ENCODE measurements at regions not wholly inside any gene's neighbourhood (a gene's known extent, or its start where the extent isn't known, plus 50 kb on each side); places are given as distances from the start of the nearest gene placed in this dataset.

DNA sequence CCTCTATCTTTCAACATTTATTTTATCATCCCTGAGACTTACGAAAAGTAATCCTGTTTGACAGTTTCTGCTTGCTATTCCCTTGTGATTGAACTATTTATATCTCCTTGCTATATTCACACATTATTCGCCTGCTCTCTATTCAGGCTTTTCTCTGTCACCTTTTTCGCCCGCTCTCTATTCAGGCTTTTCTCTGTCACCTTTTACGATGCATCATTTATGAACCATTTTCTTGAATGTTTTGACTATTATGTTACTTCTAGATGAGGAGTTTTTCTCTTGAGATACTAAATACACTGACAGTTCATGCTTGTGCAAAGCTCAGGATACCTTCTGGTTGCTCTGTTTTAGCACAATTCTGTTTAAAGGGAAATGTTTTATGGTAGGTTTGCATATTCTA is 143.3 kb upstream of the VSTM2A start:
- TF ChIP-seq YY1 (IDR thresholded peaks at IDR 0.05; ENCODE audit: extremely low read depth, insufficient replicate concordance, low read depth, low read length) (no peak), ZNF274 (IDR thresholded peaks at IDR 0.05; ENCODE audit: low read depth, low read length) (no peak), EGR1 (IDR thresholded peaks at IDR 0.05; ENCODE audit: low read depth) (no peak), CBX3 (IDR thresholded peaks at IDR 0.05; ENCODE audit: low read depth) (no peak), EZH2phosphoT487 (IDR thresholded peaks at IDR 0.05; ENCODE audit: borderline replicate concordance) (no peak), POLR2AphosphoS5 (IDR thresholded peaks at IDR 0.05; ENCODE audit: low read depth, low read length) (no peak), SRF (IDR thresholded peaks at IDR 0.05; ENCODE audit: low read depth) (no peak), ATF3 (IDR thresholded peaks at IDR 0.05) (no peak), CEBPB (IDR thresholded peaks at IDR 0.05; ENCODE audit: low read depth) (no peak), JUND (IDR thresholded peaks at IDR 0.05) (no peak), EZH2 (IDR thresholded peaks at IDR 0.05) (no peak), SP1 (IDR thresholded peaks at IDR 0.05; ENCODE audit: low read depth) (no peak), RAD21 (IDR thresholded peaks at IDR 0.05; ENCODE audit: low read depth) (no peak), TCF7L2 (IDR thresholded peaks at IDR 0.05; ENCODE audit: borderline replicate concordance, extremely low read depth, insufficient read depth, insufficient read length) (no peak), ELF1 (IDR thresholded peaks at IDR 0.05; ENCODE audit: borderline replicate concordance, low read depth) (no peak), FOSL1 (IDR thresholded peaks at IDR 0.05; ENCODE audit: low read depth) (no peak), SIN3A (IDR thresholded peaks at IDR 0.05; ENCODE audit: low read depth) (no peak)
- TF ChIP-seq, protein P1, sequence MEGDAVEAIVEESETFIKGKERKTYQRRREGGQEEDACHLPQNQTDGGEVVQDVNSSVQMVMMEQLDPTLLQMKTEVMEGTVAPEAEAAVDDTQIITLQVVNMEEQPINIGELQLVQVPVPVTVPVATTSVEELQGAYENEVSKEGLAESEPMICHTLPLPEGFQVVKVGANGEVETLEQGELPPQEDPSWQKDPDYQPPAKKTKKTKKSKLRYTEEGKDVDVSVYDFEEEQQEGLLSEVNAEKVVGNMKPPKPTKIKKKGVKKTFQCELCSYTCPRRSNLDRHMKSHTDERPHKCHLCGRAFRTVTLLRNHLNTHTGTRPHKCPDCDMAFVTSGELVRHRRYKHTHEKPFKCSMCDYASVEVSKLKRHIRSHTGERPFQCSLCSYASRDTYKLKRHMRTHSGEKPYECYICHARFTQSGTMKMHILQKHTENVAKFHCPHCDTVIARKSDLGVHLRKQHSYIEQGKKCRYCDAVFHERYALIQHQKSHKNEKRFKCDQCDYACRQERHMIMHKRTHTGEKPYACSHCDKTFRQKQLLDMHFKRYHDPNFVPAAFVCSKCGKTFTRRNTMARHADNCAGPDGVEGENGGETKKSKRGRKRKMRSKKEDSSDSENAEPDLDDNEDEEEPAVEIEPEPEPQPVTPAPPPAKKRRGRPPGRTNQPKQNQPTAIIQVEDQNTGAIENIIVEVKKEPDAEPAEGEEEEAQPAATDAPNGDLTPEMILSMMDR (IDR thresholded peaks at IDR 0.05 in 2 of 3, conservative IDR thresholded peaks at IDR 0.05 in 1 of 3; ENCODE audit: borderline replicate concordance in 1 of 3, insufficient read depth in 1 of 3, low read depth in 2 of 3, low read length in 2 of 3) = no peak
- TF ChIP-seq, protein P2, sequence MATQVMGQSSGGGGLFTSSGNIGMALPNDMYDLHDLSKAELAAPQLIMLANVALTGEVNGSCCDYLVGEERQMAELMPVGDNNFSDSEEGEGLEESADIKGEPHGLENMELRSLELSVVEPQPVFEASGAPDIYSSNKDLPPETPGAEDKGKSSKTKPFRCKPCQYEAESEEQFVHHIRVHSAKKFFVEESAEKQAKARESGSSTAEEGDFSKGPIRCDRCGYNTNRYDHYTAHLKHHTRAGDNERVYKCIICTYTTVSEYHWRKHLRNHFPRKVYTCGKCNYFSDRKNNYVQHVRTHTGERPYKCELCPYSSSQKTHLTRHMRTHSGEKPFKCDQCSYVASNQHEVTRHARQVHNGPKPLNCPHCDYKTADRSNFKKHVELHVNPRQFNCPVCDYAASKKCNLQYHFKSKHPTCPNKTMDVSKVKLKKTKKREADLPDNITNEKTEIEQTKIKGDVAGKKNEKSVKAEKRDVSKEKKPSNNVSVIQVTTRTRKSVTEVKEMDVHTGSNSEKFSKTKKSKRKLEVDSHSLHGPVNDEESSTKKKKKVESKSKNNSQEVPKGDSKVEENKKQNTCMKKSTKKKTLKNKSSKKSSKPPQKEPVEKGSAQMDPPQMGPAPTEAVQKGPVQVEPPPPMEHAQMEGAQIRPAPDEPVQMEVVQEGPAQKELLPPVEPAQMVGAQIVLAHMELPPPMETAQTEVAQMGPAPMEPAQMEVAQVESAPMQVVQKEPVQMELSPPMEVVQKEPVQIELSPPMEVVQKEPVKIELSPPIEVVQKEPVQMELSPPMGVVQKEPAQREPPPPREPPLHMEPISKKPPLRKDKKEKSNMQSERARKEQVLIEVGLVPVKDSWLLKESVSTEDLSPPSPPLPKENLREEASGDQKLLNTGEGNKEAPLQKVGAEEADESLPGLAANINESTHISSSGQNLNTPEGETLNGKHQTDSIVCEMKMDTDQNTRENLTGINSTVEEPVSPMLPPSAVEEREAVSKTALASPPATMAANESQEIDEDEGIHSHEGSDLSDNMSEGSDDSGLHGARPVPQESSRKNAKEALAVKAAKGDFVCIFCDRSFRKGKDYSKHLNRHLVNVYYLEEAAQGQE (IDR thresholded peaks at IDR 0.05; ENCODE audit: low read depth) = no peak
- no peak overlapping the region for H3K27ac ChIP-seq (ENCODE audit: low read depth, low read length)
- no peaks in the 10 kb centered on the region for H3K36me3 ChIP-seq (ENCODE audit: control insufficient read depth in 1 of 2, insufficient read depth in 2 of 2, low read length in 2 of 2)
- POLR2A ChIA-PET = no interaction called here
- CTCF ChIA-PET = no interaction called here
- H3K4me2 ChIP-seq (ENCODE audit: low read length) = no peak overlapping the region
- RAD21 ChIA-PET (ENCODE audit: low non-redundant PET in 1 of 2, low total read pairs in 2 of 2, uncharacterized antibody in 2 of 2, unreplicated experiment in 2 of 2) = no interaction called here
- ATAC-seq = no peak
- no peaks in the 10 kb centered on the region for H4K20me1 ChIP-seq (ENCODE audit: insufficient read depth)
- no peak overlapping the region for H3K4me3 ChIP-seq (replicated peaks in 1 of 2; ENCODE audit: low read depth in 1 of 2, low read length in 2 of 2)
- H3K4me1 ChIP-seq (ENCODE audit: control insufficient read depth in 1 of 2, insufficient read depth in 2 of 2, low read length in 2 of 2) = no peaks in the 10 kb centered on the region
- no peaks in the 10 kb centered on the region for H3K79me2 ChIP-seq (ENCODE audit: insufficient read depth, low read length)
- intact Hi-C loops (cut with micrococcal nuclease) = no loop called here
- H3K27me3 ChIP-seq (ENCODE audit: insufficient read depth, low read length) = no peaks in the 10 kb centered on the region
- peaks cover 0 to 3% of the 10 kb centered on the region in 2 experiments; a peak in 1 of 4 replicates for H3K9me3 ChIP-seq (ENCODE audit: control insufficient read depth in 1 of 2, insufficient read depth in 1 of 2, low read depth in 1 of 2, low read length in 2 of 2)
- no peak overlapping the region for H3K9ac ChIP-seq (ENCODE audit: low read length)
- H2AFZ ChIP-seq (ENCODE audit: low read depth, low read length, poor library complexity, severe bottlenecking) = no peak overlapping the region
- BruUV-seq (replicated peaks) = no TSS peak
- no peak for DNase-seq (ENCODE audit: low read depth, low spot score)
- no peaks in the 10 kb centered on the region for H3K9me2 ChIP-seq (ENCODE audit: insufficient read depth)

Data from HCT116 (cell line).